M059J (cell line): ENCODE measurements at regions not wholly inside any gene's neighbourhood (a gene's known extent, or its start where the extent isn't known, plus 50 kb on each side); places are given as distances from the start of the nearest gene placed in this dataset.
"Not testable (repeated sequence)": the region's sequence is repeated elsewhere in the genome, so short reads cannot be mapped to it uniquely, and the experiment has no call there.

Source experiments
- DNase-seq: peaks from one replicate; pipeline ENCODE4 v3.0.0-alpha.2; 2012; ENCODE audit warnings: low read depth

DNA sequence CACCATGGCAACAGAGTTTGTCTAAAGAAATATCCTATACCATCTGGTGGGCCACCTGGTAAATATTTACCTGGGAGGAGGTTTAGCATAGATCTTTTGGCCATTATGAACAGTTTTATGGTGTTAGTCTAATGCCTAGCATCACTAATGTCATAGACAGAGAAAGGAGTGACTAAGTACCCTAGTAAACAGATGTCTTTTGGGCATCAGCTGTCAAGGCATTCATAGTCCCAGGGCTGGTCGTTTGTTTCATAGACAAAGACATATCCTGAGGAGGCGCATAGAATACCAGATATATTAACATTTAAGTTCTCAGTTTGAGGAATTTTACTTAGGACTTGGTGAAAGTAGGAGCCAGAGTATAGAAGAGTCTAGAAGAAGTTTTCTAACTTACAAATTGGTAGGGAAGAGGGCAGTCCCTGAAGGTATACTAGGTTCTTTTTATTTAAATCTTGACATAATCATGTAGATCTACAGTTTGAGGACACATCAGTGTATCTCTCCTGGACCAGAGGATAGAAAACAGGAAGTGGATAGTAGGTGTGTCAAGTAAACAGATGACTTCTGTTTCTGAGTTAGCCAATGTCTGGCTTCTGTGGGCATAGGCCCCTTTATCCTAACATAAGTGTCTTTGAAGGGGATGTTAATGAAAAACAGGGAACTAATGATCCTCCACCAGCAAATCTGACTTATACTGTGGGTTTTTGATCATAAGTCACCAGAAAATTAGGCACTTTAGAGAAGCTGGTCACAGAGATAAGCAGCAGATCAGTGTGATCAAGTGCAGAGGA lies 105.0 kb upstream of the PRSS3 start:
- no peak for DNase-seq

DNA sequence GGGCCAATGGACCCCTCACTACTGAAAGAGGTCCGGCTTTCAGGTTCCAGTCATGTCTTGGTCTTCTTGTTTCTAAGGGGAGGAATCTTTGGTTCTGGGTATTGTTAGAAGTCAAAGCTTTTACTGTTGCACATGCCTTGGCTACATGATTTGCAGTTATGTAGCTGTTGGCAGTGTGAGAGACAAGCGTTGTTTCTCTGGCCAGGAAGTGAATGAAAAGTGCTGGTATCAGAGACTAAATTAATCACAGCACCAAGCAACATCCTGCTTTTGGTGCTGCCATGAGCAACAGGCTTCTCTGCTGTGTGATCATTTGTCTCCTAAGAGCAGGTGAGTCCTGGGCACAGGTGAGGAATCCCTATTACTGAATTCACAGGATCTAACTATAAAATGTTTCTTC lies 100.1 kb upstream of the PRSS3 start:
- DNase-seq: no peak

DNA sequence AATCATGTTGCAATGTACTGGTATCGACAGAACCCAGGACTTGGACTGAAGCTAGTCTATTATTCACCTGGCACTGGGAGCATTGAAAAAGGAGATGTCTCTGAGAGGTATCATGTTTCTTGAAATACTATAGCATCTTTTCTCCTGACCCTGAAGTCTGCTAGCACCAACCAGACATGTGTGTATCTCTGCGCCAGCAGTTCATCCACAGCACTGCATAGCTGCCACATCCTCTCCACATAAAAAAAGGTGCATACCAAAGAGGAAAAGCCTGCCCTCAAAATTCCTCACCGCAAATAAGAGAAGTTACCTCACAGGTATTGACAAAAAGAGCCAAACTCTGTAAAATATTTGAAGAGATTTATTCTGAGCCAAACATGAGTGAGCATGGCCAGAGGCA lies 99.5 kb upstream of the PRSS3 start:
- DNase-seq: no peak

DNA sequence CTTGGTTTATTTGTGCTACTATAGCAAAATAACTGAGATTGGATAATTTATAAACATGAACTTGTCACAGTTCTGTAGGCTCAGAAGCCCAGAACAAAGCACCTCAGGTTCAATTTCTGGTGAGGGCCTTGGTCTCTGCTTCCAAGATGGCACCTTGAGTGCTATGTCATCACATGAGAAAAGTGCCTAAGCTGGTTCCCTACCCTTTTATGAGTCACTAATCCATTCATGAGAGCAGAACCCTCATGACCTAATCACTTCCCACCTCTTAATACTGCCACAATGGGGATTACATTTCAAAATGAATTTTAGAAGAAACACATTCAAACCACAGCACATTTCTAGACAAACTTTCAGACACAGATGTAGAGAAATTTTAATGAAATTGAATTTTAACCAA lies 98.2 kb upstream of the PRSS3 start:
- no peak for DNase-seq

DNA sequence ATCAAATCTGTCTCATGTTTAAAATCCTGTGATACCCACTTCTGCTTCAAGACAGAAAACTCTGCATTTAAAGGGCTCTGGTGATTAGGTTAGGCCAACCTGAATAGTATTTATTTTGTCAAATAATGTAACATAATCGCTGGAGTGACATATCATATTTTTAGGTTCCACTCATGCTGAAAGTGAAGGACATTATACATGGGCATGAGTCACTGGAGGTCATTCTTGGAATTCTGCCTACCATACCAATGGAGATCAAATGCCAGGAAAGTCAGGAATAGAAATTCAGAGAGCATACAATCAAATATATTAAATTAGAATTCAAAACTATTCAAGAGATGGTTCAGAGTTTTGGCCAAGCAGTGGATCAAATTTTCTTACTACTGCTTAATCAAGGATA lies 97.1 kb upstream of the PRSS3 start:
- DNase-seq: peak; percentile 26

DNA sequence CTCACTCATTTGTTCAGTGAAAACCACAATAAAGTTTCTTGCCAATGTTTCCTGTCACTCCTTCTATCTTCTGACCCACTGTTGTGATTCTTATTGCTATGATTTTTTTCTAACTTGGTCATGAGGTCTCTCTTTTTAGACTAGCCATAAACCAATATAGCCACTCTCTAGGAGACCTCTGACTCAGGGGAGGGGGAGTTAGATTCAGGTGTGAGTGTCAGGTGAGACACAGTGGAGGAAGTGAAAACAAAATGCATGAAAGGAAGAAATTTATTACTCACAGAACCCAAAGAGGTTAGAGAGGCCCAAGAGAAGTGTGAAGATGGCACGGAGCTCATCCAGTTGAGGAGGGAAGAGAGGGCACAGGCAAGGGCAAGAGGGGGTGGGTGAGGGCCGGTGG lies 94.4 kb upstream of the PRSS3 start:
- not testable (repeated sequence) for DNase-seq

DNA sequence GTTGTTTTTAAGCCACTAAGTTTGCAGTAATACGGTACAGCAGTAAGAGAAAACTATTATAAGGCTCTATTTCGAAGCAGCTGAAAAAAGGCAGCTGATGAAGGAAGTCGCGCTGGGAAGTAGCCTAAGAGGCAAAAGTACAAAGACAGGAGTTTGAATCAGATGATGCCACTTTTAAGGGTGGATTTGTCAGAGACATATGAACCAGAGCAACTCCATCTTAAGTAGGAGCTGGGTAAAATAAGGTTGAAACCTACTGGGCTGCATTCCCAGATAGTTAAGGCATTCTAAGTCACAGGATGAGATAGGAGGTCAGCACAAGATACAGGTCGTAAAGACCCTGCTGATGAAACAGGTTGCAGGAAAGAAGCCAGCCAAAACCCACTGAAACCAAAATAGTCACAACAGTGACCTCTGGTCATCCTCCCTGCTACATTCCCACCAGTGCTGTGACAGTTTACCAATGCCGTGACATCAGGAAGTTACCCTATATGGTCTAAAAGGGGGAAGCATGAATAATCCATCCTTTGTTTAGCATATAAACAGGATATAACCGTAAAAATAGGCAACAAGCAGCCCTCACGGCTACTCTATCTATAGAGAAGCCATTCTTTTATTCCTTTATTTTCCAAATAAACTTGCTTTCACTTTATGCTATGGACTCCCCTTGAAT lies 91.8 kb upstream of the PRSS3 start:
- DNase-seq: no peak

DNA sequence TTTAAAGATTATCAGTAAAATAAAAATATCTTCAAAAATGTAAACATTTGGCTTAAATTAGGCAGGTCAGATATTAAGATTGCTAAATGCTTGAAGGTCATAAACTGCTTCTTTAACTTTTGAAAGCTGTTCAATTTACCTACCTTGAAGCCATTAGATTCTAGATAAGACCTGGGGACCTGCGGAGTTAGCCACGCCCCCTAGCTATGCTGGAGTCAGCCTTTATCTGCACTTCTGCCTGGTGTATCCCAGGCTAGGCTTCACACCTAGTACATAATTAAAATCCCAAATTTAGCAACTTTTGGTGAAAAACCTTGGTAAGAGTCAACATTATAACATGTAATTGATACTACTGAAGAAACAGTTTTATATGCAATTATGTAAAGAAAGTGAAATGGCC lies 89.9 kb upstream of the PRSS3 start:
- not testable (repeated sequence) for DNase-seq

DNA sequence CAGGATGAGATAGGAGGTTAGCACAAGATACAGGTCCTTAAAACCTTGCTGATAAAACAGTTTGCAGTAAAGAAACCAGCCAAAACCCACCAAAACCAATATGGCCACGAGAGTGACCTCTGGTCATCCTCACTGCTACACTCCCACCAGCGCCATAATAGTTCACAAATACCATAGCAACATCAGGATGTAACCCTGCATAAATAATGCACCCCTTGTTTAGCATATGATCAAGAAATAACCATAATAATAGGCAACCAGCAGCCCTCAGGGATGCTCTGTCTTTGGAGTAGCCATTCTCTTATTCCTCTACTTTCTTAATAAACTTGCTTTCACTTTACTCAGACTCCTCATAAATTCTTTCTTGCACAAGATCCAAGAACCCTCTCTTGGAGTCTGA lies 86.9 kb upstream of the PRSS3 start:
- DNase-seq: no peak

DNA sequence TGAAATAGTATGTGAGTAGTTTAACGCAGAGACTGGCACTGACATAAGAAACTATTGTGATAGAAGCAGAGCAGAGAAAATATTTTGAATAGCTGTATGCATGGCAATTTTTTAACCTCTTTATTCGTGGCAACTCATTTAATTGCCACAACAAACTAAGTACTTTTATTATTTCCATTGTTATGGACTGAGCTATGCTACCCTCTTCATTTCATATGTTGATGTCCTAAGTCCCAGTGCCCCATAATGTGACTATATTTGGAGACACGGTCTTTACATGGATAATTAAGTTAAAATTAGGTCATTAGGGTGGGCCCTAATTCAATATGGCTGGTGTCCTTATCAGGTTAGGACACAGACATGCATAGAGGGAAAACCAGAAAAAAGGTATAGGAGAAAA lies 86.1 kb upstream of the PRSS3 start:
- DNase-seq: no peak

DNA sequence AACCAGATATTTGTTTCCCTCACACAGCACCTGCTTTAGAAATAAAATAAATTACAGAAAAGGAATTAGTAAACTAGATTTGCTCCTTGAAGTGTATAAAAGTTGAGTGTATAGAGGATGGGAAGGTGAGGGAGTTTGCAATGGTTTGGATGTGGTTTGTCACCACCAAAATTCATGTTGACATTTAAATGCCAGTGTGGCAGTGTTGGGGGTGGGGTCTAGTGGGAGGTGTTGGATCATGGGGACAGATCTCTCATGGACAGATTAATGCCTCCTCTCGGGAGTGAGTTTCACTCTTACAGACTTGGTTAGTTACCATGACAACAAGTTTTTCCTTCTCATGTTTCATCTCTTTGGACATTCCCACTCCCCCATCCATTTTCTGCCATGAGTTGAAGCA lies 83.9 kb upstream of the PRSS3 start:
- not testable (repeated sequence) for DNase-seq

DNA sequence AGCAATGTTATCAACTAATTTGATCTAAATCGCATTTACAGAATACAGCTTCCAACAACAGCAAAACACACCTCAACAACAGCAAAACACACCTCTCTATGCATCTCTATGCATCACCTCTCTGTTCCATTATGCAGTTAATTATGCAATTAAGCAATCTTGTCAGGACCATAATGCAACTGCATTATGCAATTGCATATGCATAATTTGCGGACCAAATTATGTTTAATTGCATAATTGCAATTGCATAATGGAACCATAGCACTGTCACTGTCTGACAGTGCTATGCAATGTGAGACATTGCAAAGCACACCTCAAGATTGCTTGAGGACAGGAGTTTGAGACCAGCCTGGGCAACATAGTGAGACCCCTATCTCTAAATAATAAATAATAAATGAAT lies 80.4 kb upstream of the PRSS3 start:
- DNase-seq: no peak

DNA sequence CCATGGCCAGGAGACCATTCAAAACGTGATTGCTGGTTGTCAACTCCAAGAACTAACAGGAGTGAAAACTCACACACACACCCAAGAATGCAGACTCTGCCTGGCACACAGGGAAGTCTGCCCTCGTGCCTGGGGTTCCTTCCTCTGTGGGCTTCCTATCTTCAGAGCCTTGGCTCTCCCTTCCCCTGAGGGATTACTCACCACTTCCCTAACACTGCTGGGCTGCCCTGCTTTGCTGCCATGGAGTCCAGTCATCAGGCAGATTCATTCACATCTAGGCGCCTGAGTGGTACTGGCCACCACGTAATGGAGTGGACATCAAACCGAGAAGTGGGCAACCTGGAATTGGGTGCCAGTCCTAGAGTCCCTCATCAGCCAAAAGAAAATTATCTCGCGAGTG lies 76.4 kb upstream of the PRSS3 start:
- peak; percentile 75 for DNase-seq

DNA sequence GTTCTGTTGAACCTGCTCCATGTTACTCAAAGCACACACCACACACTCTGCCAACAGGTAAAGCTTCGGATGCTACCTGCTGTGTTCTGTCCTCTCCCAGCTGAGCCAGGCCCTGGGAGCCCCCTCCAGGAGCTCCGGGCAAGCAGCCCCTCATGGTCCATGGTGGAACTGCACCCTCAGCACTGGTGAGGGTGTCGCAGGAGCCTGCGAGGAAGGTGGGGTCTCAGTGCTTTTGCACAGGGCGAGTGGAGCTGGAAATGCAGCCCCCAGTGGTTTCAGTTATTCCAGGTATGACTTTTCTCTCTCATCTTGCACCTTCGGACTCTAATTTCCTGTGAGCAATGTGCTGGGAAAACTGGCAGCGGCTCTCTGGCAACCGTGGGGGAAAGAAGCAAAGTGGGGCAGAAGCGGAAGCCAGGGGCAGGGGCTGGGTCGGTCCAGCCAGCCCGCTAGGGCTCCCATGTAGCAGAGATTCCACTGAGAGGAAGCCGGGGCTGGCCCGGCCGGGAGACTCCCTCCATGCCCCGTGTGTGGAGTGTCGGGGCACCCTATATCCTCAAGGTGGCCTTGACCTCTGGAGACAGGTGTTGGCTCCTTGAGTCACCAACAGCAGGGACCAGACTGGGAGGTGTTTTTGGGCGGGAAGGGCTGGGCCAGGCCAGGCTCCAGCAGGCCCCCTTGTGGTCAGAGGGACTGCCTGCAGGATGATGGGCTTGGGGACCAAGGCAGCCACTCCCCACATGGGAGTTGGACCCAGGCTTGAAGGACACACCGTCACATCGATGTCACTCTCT lies 75.6 kb upstream of the PRSS3 start:
- peak; percentile 15 for DNase-seq

DNA sequence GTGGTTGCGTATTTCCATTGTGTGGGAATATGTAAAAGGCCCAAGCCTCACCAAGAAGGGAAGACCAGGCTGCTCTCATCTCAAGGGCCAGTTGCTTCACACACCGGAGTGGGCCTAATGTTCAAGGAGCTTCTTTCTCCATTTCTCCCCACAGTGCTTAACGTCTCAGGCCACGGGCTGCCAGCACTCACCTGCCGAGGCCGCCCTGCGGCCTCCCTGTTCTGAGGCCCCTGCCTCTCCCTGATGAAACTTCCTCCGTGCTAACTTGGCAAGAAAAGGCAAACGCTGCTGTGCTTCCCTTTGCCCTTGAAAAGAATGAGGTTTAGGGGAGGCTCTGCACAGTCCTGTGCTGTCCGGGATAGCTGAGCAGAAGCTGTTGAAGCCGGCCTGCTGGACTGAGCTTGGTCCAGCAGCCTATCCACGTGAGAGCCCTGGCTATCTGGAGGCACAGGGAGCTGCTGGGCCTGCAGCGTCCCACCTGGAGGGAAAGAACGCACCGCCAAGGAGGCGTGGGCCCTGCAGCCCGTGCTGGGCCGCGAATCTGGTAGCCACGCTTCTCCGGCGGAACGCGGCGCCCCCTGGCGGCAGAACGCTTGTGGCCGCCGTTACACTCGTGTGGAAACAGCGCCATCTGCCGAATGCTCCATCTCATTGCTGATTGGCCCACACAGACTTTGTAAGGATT lies 73.5 kb upstream of the PRSS3 start:
- peak; percentile 70 for DNase-seq

DNA sequence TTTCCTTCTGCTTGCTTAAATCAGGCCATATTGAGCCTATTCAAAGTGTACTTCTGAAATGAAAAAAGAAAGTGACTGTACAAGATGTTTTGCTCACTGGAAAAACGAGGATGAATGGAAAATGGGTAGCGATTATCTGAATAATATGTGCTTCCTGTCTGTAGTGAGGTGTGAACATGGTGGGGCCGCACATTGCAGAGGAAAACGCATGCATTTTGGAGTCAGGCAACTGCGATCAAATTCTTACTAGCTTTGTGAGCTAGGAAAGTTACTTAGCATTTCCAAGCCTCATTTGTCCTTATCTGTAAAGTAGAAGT lies 73.0 kb upstream of the PRSS3 start:
- DNase-seq: no peak

DNA sequence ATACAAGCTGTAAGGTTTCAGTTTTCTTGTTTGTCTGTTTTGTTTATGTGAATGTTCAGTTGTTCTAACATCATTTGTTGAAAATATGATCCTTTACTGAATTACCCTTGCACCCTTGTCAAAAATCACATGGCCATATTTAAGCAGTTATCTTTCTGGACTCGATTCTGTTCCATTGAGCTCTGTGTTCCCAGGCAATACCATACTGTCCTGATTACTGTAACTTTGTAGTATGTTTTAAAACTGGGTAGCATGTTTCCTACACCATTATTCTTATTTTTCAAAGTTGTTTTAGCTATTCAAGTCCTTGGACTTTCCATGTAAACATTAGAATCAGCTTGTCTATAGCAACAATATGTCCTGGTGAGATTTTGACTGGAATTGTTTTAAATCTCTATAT lies 66.7 kb upstream of the PRSS3 start:
- no peak for DNase-seq

DNA sequence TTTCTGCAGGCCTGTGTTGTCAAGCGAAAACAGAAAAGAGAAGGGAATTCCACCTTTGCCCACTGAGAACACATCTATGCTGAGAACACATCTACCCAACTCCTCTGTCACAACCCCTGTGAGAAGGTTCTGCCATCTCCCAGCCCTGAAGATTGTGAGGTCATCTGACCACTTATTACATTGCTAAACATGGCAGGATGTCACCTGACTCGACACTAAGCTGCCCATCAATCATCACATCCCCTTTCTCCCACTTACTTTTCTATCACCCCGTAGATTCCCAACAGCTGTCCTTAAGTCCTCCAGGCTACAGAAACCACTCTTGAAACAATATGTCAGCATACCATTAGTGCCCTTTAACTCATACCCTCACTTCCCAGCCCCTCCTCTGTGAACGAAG lies 64.2 kb upstream of the PRSS3 start:
- DNase-seq: no peak

DNA sequence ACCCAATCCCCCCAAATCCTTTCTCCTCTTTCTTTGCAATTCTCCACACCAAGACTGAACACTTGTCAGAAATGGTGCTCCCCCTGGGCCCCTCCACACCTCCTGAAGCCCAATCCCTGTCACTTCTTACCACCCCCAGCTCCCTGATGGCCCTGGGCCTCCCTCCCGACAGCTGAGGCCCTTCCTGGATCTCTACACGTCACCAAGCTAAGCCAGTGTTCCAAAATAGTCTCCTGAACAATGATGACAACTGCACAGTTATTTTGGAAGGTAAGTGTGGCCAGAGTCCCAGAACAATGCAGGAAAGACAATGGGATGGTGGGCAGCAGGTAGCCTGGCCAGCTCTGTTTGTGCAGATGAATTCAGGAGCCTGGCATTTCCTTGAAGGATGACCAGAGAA lies 63.7 kb upstream of the PRSS3 start:
- no peak for DNase-seq

DNA sequence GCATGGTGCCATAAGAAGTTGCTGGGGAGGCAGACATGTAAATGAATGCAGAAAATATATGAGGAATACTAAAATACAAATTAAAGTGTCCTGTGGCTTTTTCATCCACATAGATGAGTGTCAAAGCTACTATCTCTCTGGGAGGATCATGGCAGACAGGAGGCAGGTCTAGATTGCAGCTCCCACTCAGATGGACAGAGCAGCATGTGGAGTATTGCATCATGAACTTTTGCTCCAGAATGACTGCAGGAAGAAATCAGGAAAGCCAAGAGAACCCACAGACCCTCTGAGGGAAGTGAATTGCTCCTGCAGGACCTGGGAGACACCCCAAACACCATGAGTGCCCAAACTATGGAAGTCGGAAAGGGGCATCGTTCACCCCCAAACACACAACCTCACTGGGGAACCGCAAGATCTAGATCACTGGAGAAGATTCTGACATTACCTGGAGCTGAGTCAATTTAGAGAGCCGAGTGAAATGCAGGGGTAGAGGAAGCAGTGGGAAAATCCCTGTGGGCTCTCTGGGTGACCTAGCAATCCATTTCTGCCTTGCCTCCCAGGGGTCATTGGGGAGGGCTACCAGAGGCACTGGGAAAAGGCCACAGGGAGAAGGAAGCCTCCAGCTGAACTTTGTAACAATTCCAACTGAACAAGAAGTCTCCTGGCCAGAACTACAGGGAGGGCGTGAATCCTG lies 61.0 kb upstream of the PRSS3 start:
- not testable (repeated sequence) for DNase-seq

DNA sequence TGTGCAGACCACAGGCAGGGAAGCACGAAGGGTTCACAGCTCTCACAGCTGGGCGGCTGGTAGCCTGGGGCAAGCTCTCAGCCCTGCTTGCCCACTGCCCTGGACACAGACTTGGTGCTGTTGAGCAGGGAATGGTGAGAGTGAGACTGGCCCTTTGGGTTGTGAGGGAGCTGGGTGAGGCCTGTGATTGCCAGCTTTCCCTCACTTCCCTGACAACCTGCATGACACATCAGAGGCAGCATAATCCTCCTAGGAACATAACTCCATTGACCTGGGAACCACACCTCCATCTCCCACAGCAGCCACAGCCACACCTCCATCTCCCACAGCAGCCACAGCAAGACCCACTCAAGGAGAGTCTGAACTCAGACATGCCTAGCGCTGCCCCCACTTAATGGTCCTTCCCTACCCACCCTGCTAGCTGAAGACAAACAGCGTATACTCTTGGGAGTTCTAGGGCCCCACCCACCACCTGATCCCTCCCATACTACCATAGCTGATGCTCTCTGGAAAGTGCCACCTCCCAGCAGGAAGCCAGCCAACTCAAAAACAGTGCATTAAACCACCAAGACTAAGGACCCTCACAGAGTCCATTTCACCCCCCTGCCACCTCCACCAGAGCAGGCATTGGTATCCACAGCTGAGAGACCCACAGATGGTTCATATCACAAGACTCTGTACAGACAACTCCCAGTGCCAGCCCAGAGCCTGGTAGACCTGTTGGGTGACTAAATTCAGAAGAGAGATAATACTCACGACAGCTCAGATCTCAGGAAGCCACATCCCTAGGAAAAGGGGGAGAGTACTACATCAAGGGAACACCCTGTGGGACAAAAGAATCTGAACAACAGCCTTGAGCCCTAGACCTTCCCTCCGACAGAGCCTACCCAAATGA lies 60.2 kb upstream of the PRSS3 start:
- DNase-seq: peak; percentile 57
